Upper lobe of left lung (tissue), 6 donors: ENCODE measurements at regions not wholly inside any gene's neighbourhood (a gene's known extent, or its start where the extent isn't known, plus 50 kb on each side); places are given as distances from the start of the nearest gene placed in this dataset.

Experiments
- ATAC-seq, 2 donors: fragments of 200-7000 bp; cut with Tn5 transposase; one replicate each; pipeline ENCODE4 v1.9.1; 2022; ENCODE audit warnings: mild to moderate bottlenecking in 2 of 2, moderate library complexity in 2 of 2; ENCODE audit not compliant: low FRiP score in 2 of 2
- DNase-seq, 2 donors: peaks; one replicate each; pipeline ENCODE4 v3.0.0-alpha.2; 2019 to 2020
- H3K27ac ChIP-seq, 4 donors: fragments of 200-600 bp; sonication (generic); one replicate each; pipeline ENCODE4 v1.5.1; 2016 to 2019
- H3K27me3 ChIP-seq, 4 donors: fragments of 200-600 bp; sonication (generic); one replicate each; pipeline ENCODE4 v1.5.1; 2017 to 2019
- H3K36me3 ChIP-seq, 4 donors: fragments of 200-600 bp; sonication (generic); one replicate each; pipeline ENCODE4 v1.5.1; 2016 to 2019
- H3K4me1 ChIP-seq, 4 donors: fragments of 200-600 bp; sonication (generic); one replicate each; pipeline ENCODE4 v1.5.1; 2018 to 2019
- H3K4me3 ChIP-seq, 4 donors: fragments of 200-600 bp; sonication (generic); one replicate each; pipeline ENCODE4 v1.5.1; 2017 to 2019; ENCODE audit warnings: mild to moderate bottlenecking in 2 of 4, moderate library complexity in 1 of 4
- H3K9me3 ChIP-seq, 4 donors: fragments of 200-600 bp; sonication (generic); one replicate each; pipeline ENCODE4 v1.5.1; 2018 to 2019
- EP300 ChIP-seq, 4 donors: sonication (generic); formaldehyde crosslinking; IDR thresholded peaks; one replicate each; pipeline ENCODE4 v1.5.1; 2017; ENCODE audit warnings: antibody characterized with exemption in 4 of 4, control low read depth in 2 of 4
- POLR2A ChIP-seq, 4 donors: fragments of 450-650 bp; IDR thresholded peaks; one replicate each; pipeline ENCODE4 v1.5.1; 2016 to 2017; ENCODE audit warnings: antibody characterized with exemption in 4 of 4, mild to moderate bottlenecking in 2 of 4
- POLR2AphosphoS5 ChIP-seq, 2 donors: sonication (generic); formaldehyde crosslinking; IDR thresholded peaks; one replicate each; pipeline ENCODE4 v1.5.1; 2017; ENCODE audit warnings: antibody characterized with exemption in 2 of 2
- WGBS, 2 donors: methylation state at CpG; one replicate each; pipeline ENCODE4 v1.1.5; 2017 to 2018; 5-methylcytosine and 5-hydroxymethylcytosine counted together
- TF ChIP-seq, protein P1 (sequence below), 6 experiments: fragments of 450-650 bp in 4 of 6; fragments of 200-600 bp in 2 of 6; sonication (generic) in 2 of 6; IDR thresholded peaks; one replicate each; pipeline ENCODE4 v1.5.1; 2016 to 2019; ENCODE audit warnings: antibody characterized with exemption in 6 of 6
- donor health status: DM: no; HTN: no; CAD: no; lungs with moderate emphysema.
- donor health status: DM: no; HTN: yes; CAD: no; lungs with severe emphysema.

DNA sequence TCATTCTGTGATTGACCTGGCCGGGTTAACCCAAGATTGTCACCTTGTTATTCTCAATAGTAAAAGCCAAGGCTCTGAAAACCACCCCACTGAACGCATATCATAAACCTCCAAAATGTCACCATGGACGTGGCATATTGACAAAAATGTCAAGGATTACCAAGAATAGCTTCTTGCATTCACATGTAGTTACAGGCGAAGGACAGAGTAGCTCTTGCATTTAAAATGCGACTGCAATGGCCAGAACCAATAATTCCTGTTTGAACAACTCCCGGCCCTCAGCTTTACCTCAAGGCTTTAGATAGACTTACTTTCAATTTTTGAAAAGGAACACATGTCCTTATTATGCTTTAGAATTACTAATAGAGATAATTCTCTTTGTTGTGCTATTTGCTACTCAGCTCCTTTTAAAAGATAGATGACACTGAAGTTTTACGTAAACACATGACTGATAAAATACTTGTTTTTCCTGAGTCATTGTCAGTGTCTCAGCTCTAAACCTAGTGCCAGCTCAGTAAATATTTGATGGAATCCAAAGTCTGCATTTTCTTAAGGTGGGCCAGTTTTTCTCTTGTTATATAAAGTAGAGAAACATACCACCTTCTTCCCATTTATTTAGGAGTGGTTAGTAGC is 66.3 kb downstream of the CLDN34 start:
- TF ChIP-seq, protein P1, sequence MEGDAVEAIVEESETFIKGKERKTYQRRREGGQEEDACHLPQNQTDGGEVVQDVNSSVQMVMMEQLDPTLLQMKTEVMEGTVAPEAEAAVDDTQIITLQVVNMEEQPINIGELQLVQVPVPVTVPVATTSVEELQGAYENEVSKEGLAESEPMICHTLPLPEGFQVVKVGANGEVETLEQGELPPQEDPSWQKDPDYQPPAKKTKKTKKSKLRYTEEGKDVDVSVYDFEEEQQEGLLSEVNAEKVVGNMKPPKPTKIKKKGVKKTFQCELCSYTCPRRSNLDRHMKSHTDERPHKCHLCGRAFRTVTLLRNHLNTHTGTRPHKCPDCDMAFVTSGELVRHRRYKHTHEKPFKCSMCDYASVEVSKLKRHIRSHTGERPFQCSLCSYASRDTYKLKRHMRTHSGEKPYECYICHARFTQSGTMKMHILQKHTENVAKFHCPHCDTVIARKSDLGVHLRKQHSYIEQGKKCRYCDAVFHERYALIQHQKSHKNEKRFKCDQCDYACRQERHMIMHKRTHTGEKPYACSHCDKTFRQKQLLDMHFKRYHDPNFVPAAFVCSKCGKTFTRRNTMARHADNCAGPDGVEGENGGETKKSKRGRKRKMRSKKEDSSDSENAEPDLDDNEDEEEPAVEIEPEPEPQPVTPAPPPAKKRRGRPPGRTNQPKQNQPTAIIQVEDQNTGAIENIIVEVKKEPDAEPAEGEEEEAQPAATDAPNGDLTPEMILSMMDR (IDR thresholded peaks at IDR 0.05), result no peak
- H3K4me1 ChIP-seq, result peaks cover 0 to 33% (median 7%) of the 10 kb centered on the region in 4 donors
- H3K9me3 ChIP-seq, result no peaks in the 10 kb centered on the region
- H3K27me3 ChIP-seq, result no peaks in the 10 kb centered on the region
- WGBS, 2 donors, result 55 to 60% methylated on average over 7 of the region's 7 CpGs
- H3K4me3 ChIP-seq, result no peak overlapping the region
- no peak for DNase-seq
- H3K36me3 ChIP-seq, result no peaks in the 10 kb centered on the region
- H3K27ac ChIP-seq, result peak overlapping the region; percentile 24 to 60 (median 41)
- no peak for ATAC-seq

DNA sequence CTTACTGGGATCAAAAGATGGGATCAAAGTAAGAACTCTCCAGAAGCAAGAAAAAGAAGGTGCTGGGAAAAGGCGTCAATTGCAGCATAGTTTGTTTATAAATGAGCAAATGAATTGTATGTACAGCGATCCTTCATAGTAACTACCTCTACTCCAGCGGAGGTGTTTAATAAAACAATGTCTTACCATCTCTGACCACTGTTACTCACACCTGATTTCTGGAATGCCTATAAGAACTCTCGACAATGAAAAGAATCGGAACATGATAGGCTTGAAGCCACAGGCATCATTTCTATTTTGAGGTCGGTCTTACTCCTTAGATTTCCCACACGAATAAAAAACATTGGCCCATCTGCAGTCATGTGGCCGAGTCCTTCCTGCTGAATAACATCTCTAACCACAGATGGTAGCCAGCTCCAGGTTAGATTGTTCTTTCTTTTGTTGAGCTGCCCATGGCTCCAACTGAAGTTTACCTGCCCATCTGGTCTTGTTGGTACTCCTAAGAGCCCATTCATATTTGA is 67.6 kb downstream of the CLDN34 start:
- DNase-seq (no peak), ATAC-seq (no peak)
- Histone ChIP-seq H3K9me3 (no peaks in the 10 kb centered on the region), H3K27me3 (no peaks in the 10 kb centered on the region), H3K4me3 (no peak overlapping the region), H3K27ac (peak overlapping the region in 3 of 4 donors; percentile 24 to 61 (median 38)), H3K4me1 (peaks cover 0 to 40% (median 10%) of the 10 kb centered on the region in 4 donors), H3K36me3 (no peaks in the 10 kb centered on the region)
- TF ChIP-seq POLR2AphosphoS5 (IDR thresholded peaks at IDR 0.05) (no peak), EP300 (IDR thresholded peaks at IDR 0.05) (no peak), POLR2A (IDR thresholded peaks at IDR 0.05) (no peak)
- TF ChIP-seq, protein P1 (IDR thresholded peaks at IDR 0.05), result no peak
- WGBS, 2 donors, result 70 to 71% methylated on average over 8 of the region's 8 CpGs

DNA sequence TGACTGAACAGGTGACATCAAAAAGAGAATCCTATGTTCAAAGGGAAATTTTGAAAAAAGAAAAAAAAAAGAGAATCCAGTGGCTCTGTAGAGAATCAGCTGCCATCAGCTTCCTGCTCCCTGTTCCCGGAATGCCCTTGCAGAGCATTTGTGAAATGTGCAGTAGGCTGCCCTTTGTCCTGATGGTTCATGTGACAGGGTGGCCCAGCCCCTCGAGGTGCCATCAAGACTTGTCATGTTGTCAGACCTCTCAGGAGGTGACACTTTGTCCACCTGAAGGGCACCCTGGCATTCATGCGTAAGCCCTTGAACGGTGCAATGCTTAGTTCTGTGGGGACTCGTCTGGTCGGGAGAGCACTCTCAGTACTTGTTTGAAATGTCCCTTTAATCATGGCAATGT is 71.4 kb downstream of the CLDN34 start:
- Histone ChIP-seq H3K27ac (no peak overlapping the region), H3K9me3 (no peaks in the 10 kb centered on the region), H3K4me1 (peaks cover 0 to 20% (median 5%) of the 10 kb centered on the region in 4 donors), H3K36me3 (no peaks in the 10 kb centered on the region), H3K4me3 (no peak overlapping the region), H3K27me3 (no peaks in the 10 kb centered on the region)
- 87 to 90% methylated on average over 5 to 6 of the region's 6 CpGs for WGBS, 2 donors
- no peak for ATAC-seq
- no peak for DNase-seq
- TF ChIP-seq, protein P1 (IDR thresholded peaks at IDR 0.05), result no peak
- TF ChIP-seq EP300 (IDR thresholded peaks at IDR 0.05) (no peak), POLR2AphosphoS5 (IDR thresholded peaks at IDR 0.05) (no peak), POLR2A (IDR thresholded peaks at IDR 0.05) (no peak)

DNA sequence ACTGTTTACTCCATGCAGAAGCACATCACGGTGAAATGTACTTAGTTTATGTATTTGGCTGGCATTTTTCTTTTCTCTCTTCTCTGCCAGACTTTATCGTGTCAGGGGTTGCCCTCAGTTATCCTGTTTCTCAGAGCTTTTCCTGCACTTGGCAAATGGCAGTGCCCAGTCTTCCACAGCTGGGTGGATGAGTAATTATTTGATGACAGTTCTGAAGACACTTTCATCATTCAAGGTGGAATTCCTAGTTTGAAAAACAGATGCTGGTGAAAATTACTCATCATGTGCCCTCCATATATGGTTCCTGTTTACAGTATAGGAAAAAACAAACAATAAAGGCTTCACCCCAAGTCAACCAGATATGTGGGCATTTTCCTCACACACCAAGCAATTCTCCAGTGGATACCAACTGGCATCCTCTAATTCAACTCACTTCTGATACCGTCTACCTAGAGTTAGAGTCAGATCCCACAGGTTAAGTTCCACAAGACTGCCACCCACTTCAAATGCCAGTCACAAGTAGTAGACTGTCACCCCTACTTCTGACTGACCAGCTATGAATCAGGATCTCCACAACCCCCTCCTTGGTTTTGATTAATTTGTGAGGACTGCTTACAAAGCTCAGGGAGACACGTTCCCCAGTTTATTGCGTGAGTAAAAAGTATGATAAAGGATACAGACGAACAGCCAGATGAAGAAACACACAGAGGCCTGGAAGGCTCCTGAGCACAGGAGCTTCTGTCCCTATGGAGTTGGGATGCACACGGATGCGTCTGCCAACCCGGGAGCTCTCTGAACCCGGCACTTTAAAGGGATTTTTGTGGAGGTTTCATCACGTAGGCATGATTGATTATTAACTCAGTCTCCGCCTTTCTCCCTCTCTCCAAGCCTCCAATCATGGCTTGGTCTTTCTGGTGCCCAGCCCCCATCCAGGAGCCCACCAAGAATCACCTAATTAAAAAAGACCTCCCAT is 72.9 kb downstream of the CLDN34 start:
- Histone ChIP-seq H3K4me1 (peaks cover 0 to 19% (median 7%) of the 10 kb centered on the region in 4 donors), H3K36me3 (no peaks in the 10 kb centered on the region), H3K4me3 (no peak overlapping the region), H3K27ac (peak overlapping the region in 1 of 4 donors; percentile 11), H3K9me3 (no peaks in the 10 kb centered on the region), H3K27me3 (no peaks in the 10 kb centered on the region)
- WGBS, 2 donors, result 68 to 69% methylated on average over 12 of the region's 12 CpGs
- ATAC-seq (no peak), DNase-seq (no peak)
- TF ChIP-seq EP300 (IDR thresholded peaks at IDR 0.05), result no peak
- no peak for TF ChIP-seq POLR2A (IDR thresholded peaks at IDR 0.05)
- no peak for TF ChIP-seq POLR2AphosphoS5 (IDR thresholded peaks at IDR 0.05)
- TF ChIP-seq, protein P1 (IDR thresholded peaks at IDR 0.05), result no peak
